A549 (cell line): ENCODE measurements at regions not wholly inside any gene's neighbourhood (a gene's known extent, or its start where the extent isn't known, plus 50 kb on each side); places are given as distances from the start of the nearest gene placed in this dataset.

ENCODE experiments used
- BHLHE40 ChIP-seq: IDR thresholded peaks from 2 replicates; pipeline ENCODE4 v1.6.1; 2012; ENCODE audit warnings: low read depth, low read length, inconsistent platforms
- CTCF ChIP-seq: fragments of >200 bp; sonication (Bioruptor Twin); formaldehyde crosslinking; IDR thresholded peaks from 3 replicates; pipeline ENCODE4 v1.5.1; 2016
- HOXB5 ChIP-seq: fragments of 250-450 bp; sonication (Bioruptor Pico); IDR thresholded peaks from 2 replicates; pipeline ENCODE4 v1.5.0; 2020; ENCODE audit warnings: mild to moderate bottlenecking, moderate library complexity
- JUNB ChIP-seq: fragments of >200 bp; sonication (Bioruptor Twin); formaldehyde crosslinking; IDR thresholded peaks from 2 replicates; pipeline ENCODE4 v1.6.1; 2016
- NR3C1 ChIP-seq: fragments of >200 bp; sonication (Bioruptor Twin); formaldehyde crosslinking; IDR thresholded peaks from 3 replicates; pipeline ENCODE4 v1.6.1; 2017
- POLR2A ChIP-seq: IDR thresholded peaks from 2 replicates; pipeline ENCODE4 v1.6.1; 2012; ENCODE audit warnings: mild to moderate bottlenecking, low read length
- RAD21 ChIP-seq, 2 experiments: fragments of >200 bp in 1 of 2; sonication (Bioruptor Twin) in 1 of 2; formaldehyde crosslinking in 1 of 2; IDR thresholded peaks in 1 of 2; conservative IDR thresholded peaks in 1 of 2; 2 replicates in 1 of 2; 3 replicates in 1 of 2; pipeline ENCODE4 v1.6.1; 2012 to 2018; ENCODE audit warnings: inconsistent platforms in 1 of 2
- REST ChIP-seq: fragments of 200-600 bp; sonication (generic); IDR thresholded peaks from 2 replicates; pipeline ENCODE4 v1.6.1; 2016; ENCODE audit warnings: antibody characterized with exemption, mild to moderate bottlenecking, moderate library complexity
- RFX5 ChIP-seq: fragments of 450-650 bp; IDR thresholded peaks from 2 replicates; pipeline ENCODE4 v1.7.1; 2014; ENCODE audit warnings: antibody characterized with exemption, mild to moderate bottlenecking, moderate library complexity
- SMC3 ChIP-seq: fragments of >200 bp; sonication (Bioruptor Twin); formaldehyde crosslinking; IDR thresholded peaks from 3 replicates; pipeline ENCODE4 v1.6.1; 2018; ENCODE audit warnings: inconsistent platforms
- USF2 ChIP-seq: fragments of 450-650 bp; IDR thresholded peaks from 2 replicates; pipeline ENCODE4 v1.6.1; 2014; ENCODE audit warnings: antibody characterized with exemption

- TF ChIP-seq HOXB5 (CRISPR knock-in tag) (no peak), CTCF (no peak), REST (no peak), POLR2A (no peak), RFX5 (no peak), SMC3 (no peak), JUNB (no peak), BHLHE40 (no peak), NR3C1 (no peak), USF2 (no peak), RAD21 (conservative IDR thresholded peaks at IDR 0.05 in 1 of 2, IDR thresholded peaks at IDR 0.05 in 1 of 2) (no peak)
Measured at GRCh38 chr5:93120051-93120450, 461.0 kb downstream of the NR2F1-AS1 start.
